Left ventricle myocardium inferior (tissue), 1 donor: ENCODE measurements at regions not wholly inside any gene's neighbourhood (a gene's known extent, or its start where the extent isn't known, plus 50 kb on each side); places are given as distances from the start of the nearest gene placed in this dataset.

Source experiments
- DNase-seq: peaks from one replicate; pipeline ENCODE4 v3.0.0-alpha.2; 2020
- H3K27ac ChIP-seq: fragments of 200-600 bp; replicated peaks from 2 replicates; pipeline ENCODE4 v1.8.0; 2021
- H3K27me3 ChIP-seq: fragments of 200-600 bp; 2 replicates; pipeline ENCODE4 v1.8.0; 2021; ENCODE audit warnings: low read depth
- H3K36me3 ChIP-seq: fragments of 200-600 bp; 2 replicates; pipeline ENCODE4 v1.8.0; 2021
- H3K4me1 ChIP-seq: fragments of 200-600 bp; 2 replicates; pipeline ENCODE4 v1.8.0; 2021
- H3K4me3 ChIP-seq: fragments of 200-600 bp; 2 replicates; pipeline ENCODE4 v1.8.0; 2021; ENCODE audit warnings: mild to moderate bottlenecking, moderate library complexity
- H3K9me3 ChIP-seq: fragments of 200-600 bp; replicated peaks from 2 replicates; pipeline ENCODE4 v1.8.0; 2021
- intact Hi-C: fragments of 100-400 bp; cut with micrococcal nuclease; formaldehyde crosslinking; loops from one replicate; pipeline ENCODE4 v1.11.0; 2022
- TF ChIP-seq, protein P1 (sequence below): fragments of 200-600 bp; IDR thresholded peaks from 2 replicates; pipeline ENCODE4 v1.8.0; 2021; ENCODE audit warnings: antibody characterized with exemption, mild to moderate bottlenecking, borderline replicate concordance
- donor health status: DM: no; HTN: yes; CAD: no; lungs with severe emphysema.

DNA sequence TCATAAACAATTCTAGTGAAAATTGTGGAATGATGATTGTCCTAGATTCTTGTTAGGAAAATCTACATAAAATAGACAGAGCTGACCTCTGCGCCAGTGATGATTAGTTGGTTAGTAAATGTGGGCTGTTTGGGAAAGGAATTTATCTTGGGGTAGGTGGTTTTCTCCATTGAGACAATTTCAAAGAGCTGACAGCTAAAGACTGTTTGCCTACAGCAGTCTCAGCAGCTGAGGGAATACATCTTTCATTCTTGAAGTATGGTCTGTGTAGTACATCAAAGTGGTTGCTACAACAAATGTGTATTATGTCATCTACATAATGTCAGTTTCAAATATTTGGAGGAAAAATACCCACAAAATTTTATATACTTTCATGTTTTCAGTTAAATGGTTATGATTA, 117.2 kb upstream of the TRPC4 start:
- H3K4me3 ChIP-seq = no peak overlapping the region
- H3K27ac ChIP-seq = no peak overlapping the region
- no peaks in the 10 kb centered on the region for H3K9me3 ChIP-seq
- DNase-seq = no peak
- H3K27me3 ChIP-seq = no peaks in the 10 kb centered on the region
- TF ChIP-seq, protein P1, sequence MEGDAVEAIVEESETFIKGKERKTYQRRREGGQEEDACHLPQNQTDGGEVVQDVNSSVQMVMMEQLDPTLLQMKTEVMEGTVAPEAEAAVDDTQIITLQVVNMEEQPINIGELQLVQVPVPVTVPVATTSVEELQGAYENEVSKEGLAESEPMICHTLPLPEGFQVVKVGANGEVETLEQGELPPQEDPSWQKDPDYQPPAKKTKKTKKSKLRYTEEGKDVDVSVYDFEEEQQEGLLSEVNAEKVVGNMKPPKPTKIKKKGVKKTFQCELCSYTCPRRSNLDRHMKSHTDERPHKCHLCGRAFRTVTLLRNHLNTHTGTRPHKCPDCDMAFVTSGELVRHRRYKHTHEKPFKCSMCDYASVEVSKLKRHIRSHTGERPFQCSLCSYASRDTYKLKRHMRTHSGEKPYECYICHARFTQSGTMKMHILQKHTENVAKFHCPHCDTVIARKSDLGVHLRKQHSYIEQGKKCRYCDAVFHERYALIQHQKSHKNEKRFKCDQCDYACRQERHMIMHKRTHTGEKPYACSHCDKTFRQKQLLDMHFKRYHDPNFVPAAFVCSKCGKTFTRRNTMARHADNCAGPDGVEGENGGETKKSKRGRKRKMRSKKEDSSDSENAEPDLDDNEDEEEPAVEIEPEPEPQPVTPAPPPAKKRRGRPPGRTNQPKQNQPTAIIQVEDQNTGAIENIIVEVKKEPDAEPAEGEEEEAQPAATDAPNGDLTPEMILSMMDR = no peak
- no peaks in the 10 kb centered on the region for H3K4me1 ChIP-seq
- no peaks in the 10 kb centered on the region for H3K36me3 ChIP-seq
- intact Hi-C loops = no loop called here

- Histone ChIP-seq H3K4me1 (no peaks in the 10 kb centered on the region), H3K4me3 (no peak overlapping the region), H3K27ac (no peak overlapping the region), H3K27me3 (no peaks in the 10 kb centered on the region), H3K36me3 (no peaks in the 10 kb centered on the region), H3K9me3 (no peaks in the 10 kb centered on the region)
- TF ChIP-seq, protein P1 = no peak
- intact Hi-C loops = no loop called here
- DNase-seq = no peak
Measured at GRCh38 chr13:37985281-37985680, 115.7 kb upstream of the TRPC4 start.

DNA sequence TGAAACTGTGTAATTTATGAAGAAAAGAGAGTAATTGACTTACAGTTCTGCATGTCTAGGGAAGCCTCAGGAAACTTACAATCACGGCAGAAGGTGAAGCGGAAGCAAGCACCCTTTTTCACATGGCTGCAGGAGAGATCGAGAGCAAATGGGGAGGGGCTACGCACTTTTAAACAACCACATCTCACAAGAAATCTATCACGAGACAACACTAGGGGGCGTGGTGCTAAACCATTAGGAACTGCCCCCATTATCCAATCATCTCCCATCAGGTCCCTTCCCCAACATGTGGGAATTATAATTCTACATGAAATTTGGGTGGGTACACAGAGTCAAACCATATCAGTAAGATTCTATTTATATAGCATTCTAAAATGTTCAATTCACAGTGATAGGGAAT, 114.8 kb upstream of the TRPC4 start:
- Histone ChIP-seq H3K9me3 (no peaks in the 10 kb centered on the region), H3K27ac (no peak overlapping the region), H3K4me3 (no peak overlapping the region), H3K4me1 (no peaks in the 10 kb centered on the region), H3K27me3 (no peaks in the 10 kb centered on the region), H3K36me3 (no peaks in the 10 kb centered on the region)
- TF ChIP-seq, protein P1 = no peak
- intact Hi-C loops = no loop called here
- no peak for DNase-seq

- intact Hi-C loops = no loop called here
- Histone ChIP-seq H3K36me3 (no peaks in the 10 kb centered on the region), H3K4me3 (no peak overlapping the region), H3K27ac (no peak overlapping the region), H3K27me3 (no peaks in the 10 kb centered on the region), H3K9me3 (no peaks in the 10 kb centered on the region), H3K4me1 (no peaks in the 10 kb centered on the region)
- TF ChIP-seq, protein P1 = no peak
- no peak for DNase-seq
Measured at GRCh38 chr13:37981932-37982331, 112.4 kb upstream of the TRPC4 start.

DNA sequence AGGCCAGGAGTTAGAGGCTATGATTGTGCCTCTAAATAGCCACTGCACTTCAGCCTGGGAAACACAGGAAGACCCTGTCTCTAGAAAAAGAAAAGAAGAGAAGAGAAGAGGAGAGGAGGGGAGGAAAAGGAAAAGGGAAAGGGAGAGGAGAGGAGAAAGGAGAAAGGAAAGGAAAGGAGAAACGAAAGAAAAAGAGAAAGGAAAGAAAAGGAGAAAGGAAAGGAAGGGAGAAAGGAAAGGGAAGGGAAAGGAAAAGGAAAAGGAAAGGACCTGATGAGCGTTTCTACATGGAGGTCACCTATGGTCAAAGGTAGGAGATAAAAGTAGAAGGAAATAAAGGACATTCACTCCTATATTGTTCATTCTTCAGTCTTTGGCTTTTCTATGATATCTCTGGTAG, 109.1 kb upstream of the TRPC4 start:
- H3K4me1 ChIP-seq = no peaks in the 10 kb centered on the region
- H3K27me3 ChIP-seq = no peaks in the 10 kb centered on the region
- H3K27ac ChIP-seq = no peak overlapping the region
- intact Hi-C loops = no loop called here
- DNase-seq = no peak
- no peaks in the 10 kb centered on the region for H3K9me3 ChIP-seq
- H3K36me3 ChIP-seq = no peaks in the 10 kb centered on the region
- no peak overlapping the region for H3K4me3 ChIP-seq
- TF ChIP-seq, protein P1 = no peak

- TF ChIP-seq, protein P1 = no peak
- no peaks in the 10 kb centered on the region for H3K9me3 ChIP-seq
- H3K36me3 ChIP-seq = no peaks in the 10 kb centered on the region
- intact Hi-C loops = no loop called here
- H3K27ac ChIP-seq = no peak overlapping the region
- no peak overlapping the region for H3K4me3 ChIP-seq
- H3K27me3 ChIP-seq = no peaks in the 10 kb centered on the region
- no peaks in the 10 kb centered on the region for H3K4me1 ChIP-seq
- no peak for DNase-seq
Measured at GRCh38 chr13:37968555-37968954, 99.0 kb upstream of the TRPC4 start.
